ENCODE measurements at regions not wholly inside any gene's neighbourhood (a gene's known extent, or its start where the extent isn't known, plus 50 kb on each side); places are given as distances from the start of the nearest gene placed in this dataset.

DNA sequence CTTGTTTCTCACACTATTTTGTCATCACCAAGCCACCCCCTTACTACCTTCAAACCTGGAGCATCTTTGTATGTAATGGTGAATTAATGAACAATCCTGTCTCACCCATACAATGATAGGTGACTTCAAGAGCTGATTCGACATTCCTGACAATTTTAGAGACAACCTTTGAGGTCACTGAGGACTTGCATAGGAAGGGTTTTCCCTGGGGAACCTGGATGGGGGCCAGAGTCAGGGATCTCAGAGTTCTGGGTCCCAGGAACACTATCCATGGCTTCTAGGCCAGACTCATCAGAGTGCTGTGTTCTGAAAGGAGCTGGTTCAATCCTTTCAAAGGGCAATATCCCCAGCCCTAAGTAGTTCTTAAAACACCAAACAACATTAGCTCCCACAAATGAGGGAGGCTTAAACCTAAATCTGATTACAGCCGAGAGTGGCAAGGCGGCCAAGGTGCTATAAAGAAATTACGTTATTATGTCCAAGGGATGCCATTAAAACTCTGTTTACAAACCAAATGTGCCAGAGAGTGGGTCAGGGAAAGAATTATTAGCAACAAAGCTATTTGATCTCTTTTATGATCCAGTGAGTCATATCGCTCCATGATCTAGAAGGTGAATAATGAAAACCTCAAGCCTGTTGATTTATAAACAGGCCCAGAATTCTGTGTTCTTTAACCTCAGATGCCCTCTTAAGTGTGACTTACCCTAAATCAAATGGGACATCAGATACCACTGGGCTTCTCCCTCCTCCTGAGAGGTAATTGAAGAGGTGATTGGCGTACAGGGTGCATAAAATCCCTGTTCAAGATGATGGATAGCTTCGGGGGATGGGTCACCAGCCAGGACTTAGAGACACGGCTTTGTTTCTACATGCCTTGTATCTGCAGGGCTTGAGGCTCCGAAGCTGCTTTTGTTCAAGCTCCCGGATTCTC is 230.2 kb upstream of the TBX3 start:
- H3K4me3 ChIP-seq: no peak overlapping the region
- no peak overlapping the region for H3K27ac ChIP-seq
- no peak for DNase-seq (ENCODE audit: low spot score)
- TF ChIP-seq CTCF (IDR thresholded peaks at IDR 0.05): no peak

GRCh38 chr12:114912811-114913210 is 228.8 kb upstream of the TBX3 start:
- TF ChIP-seq CTCF (IDR thresholded peaks at IDR 0.05): no peak
- H3K4me3 ChIP-seq: no peak overlapping the region
- no peak for DNase-seq (ENCODE audit: low spot score)
- H3K27ac ChIP-seq: no peak overlapping the region

DNA sequence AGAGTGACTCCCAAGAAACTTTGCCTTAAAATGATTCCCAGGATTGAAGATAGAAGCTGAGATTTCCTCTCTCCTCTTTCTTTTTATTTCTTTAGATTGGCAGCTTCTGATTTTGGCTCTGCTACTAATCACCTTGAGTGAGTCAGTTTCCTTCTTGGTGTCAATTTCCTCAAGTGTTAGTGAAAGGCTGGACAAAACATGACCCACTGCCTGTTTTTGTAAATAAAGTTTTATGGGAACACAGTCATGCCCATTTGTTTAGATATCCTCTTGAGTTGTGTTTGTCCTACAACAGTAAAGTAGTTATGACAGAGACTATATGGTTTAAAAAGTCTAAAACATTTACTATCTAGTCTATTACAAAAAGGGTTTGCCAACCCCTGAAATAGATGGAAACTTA is 227.2 kb upstream of the TBX3 start:
- DNase-seq (ENCODE audit: low spot score): no peak
- no peak overlapping the region for H3K27ac ChIP-seq
- TF ChIP-seq CTCF (IDR thresholded peaks at IDR 0.05): no peak
- no peak overlapping the region for H3K4me3 ChIP-seq

GRCh38 chr12:114904254-114905003 is 220.5 kb upstream of the TBX3 start:
- no peak for DNase-seq (ENCODE audit: low spot score)
- TF ChIP-seq CTCF (IDR thresholded peaks at IDR 0.05): no peak
- Histone ChIP-seq H3K27ac (no peak overlapping the region), H3K4me3 (no peak overlapping the region)

DNA sequence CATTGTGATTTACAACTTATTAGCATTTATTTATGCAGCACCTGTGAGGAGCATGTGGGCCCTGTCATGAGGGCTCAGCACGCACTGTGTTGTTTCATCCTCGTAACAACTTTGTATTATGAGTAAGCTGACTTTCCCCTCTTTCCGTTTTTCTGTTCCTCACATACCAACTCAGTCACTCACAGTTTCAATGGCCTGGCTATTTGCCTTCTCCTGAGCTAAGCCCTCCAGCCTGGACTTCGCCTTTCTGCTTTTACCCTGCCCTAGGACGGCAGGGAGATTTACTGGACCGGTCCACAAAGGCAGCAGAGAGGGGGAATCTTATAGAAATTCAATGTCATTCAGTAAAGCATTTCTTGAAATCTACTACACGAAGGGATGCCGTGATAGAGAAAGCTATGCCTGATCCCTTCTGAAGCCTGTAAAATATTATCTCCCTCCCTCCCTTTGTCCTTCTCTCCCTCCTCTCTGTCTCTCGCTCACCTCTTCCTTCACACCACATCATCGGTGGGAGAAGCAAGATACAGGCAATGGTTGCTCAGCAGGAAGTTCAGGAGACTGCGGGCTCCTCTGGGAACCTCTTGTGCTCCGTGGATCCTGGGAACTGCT is 219.2 kb upstream of the TBX3 start:
- no peak for DNase-seq (ENCODE audit: low spot score)
- no peak for TF ChIP-seq CTCF (IDR thresholded peaks at IDR 0.05)
- H3K4me3 ChIP-seq: no peak overlapping the region
- H3K27ac ChIP-seq: no peak overlapping the region

GRCh38 chr12:114902665-114903064 is 218.7 kb upstream of the TBX3 start:
- Histone ChIP-seq H3K27ac (no peak overlapping the region), H3K4me3 (no peak overlapping the region)
- TF ChIP-seq CTCF (IDR thresholded peaks at IDR 0.05): no peak
- no peak for DNase-seq (ENCODE audit: low spot score)

All from coronary artery (tissue), 2 donors.